ENCODE measurements at regions not wholly inside any gene's neighbourhood (a gene's known extent, or its start where the extent isn't known, plus 50 kb on each side); places are given as distances from the start of the nearest gene placed in this dataset.

DNA sequence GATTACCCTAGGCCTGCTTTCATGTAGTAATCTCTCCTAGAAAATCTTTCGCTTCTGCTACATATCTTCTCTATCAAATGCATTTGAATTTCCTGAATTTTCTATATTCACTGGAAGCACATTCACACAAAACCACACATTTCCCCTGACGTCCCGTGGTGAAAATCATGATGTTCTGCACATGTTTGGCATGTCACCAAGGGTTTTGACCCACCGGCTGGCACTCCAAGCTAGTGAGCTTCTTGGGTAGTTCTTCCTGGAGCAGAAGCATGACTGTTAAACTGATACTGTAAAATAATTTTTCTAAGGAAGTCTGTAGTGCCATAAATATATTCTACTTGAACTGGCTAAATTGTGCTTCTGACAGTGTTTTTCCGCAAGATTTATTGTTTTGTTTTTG is 510.1 kb upstream of the SLC8A1 start:
- TF ChIP-seq, protein P1, sequence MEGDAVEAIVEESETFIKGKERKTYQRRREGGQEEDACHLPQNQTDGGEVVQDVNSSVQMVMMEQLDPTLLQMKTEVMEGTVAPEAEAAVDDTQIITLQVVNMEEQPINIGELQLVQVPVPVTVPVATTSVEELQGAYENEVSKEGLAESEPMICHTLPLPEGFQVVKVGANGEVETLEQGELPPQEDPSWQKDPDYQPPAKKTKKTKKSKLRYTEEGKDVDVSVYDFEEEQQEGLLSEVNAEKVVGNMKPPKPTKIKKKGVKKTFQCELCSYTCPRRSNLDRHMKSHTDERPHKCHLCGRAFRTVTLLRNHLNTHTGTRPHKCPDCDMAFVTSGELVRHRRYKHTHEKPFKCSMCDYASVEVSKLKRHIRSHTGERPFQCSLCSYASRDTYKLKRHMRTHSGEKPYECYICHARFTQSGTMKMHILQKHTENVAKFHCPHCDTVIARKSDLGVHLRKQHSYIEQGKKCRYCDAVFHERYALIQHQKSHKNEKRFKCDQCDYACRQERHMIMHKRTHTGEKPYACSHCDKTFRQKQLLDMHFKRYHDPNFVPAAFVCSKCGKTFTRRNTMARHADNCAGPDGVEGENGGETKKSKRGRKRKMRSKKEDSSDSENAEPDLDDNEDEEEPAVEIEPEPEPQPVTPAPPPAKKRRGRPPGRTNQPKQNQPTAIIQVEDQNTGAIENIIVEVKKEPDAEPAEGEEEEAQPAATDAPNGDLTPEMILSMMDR (IDR thresholded peaks at IDR 0.05 in 8 of 11, conservative IDR thresholded peaks at IDR 0.05 in 3 of 11): no peak
- TF ChIP-seq POLR2AphosphoS5 (IDR thresholded peaks at IDR 0.05): no peak
